ENCODE measurements at regions not wholly inside any gene's neighbourhood (a gene's known extent, or its start where the extent isn't known, plus 50 kb on each side); places are given as distances from the start of the nearest gene placed in this dataset.

DNA sequence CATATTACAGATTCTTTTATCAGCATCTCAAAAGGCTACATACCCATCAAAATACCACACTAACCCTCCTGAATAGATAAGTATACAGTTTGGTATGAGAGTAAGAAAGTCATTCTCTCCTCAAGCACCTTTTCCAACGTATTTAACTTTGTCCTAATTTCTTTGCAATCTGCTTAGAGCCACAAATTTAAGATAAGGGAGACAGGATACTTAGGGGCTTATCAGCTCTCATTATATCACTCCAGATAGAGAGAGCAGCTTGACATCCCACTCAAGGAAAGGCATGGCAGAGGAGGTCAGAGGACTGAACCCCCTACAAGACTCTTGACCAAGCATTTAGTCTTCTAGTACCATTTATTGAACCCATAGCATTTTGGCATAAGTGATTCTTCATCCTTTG lies 262.4 kb downstream of the ADGRA3 start:
- TF ChIP-seq, protein P1, sequence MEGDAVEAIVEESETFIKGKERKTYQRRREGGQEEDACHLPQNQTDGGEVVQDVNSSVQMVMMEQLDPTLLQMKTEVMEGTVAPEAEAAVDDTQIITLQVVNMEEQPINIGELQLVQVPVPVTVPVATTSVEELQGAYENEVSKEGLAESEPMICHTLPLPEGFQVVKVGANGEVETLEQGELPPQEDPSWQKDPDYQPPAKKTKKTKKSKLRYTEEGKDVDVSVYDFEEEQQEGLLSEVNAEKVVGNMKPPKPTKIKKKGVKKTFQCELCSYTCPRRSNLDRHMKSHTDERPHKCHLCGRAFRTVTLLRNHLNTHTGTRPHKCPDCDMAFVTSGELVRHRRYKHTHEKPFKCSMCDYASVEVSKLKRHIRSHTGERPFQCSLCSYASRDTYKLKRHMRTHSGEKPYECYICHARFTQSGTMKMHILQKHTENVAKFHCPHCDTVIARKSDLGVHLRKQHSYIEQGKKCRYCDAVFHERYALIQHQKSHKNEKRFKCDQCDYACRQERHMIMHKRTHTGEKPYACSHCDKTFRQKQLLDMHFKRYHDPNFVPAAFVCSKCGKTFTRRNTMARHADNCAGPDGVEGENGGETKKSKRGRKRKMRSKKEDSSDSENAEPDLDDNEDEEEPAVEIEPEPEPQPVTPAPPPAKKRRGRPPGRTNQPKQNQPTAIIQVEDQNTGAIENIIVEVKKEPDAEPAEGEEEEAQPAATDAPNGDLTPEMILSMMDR (conservative IDR thresholded peaks at IDR 0.05; ENCODE audit: low read depth, low read length), result no peak
- TF ChIP-seq EZH2 (IDR thresholded peaks at IDR 0.05; ENCODE audit: borderline replicate concordance, low read depth, low read length, poor library complexity, severe bottlenecking), result no peak
